SK-N-SH (cell line): ENCODE measurements at regions not wholly inside any gene's neighbourhood (a gene's known extent, or its start where the extent isn't known, plus 50 kb on each side); places are given as distances from the start of the nearest gene placed in this dataset.

ENCODE experiments used
- CTCF ChIA-PET: fragments of 300-600, 350-600 bp; formaldehyde crosslinking; extraction: SDS; loops from one replicate; lab custom pipeline; 2021; lab: Yijun Ruan, JAX
- POLR2A ChIA-PET: fragments of 350-600 bp; sonication (Branson Sonifier 250); formaldehyde crosslinking; extraction: SDS; loops from one replicate; lab custom pipeline; 2020; ENCODE audit warnings: antibody characterized with exemption, inconsistent platforms; lab: Yijun Ruan, JAX
- DNase-seq: peaks from one replicate; pipeline ENCODE4 v3.0.0; 2012
- H2AFZ ChIP-seq: fragments of 200-600 bp; sonication (generic); 2 replicates; pipeline ENCODE4 v1.8.1; 2016; ENCODE audit warnings: antibody characterized with exemption, mild to moderate bottlenecking, low read depth
- H3F3A ChIP-seq: fragments of 200-600 bp; sonication (generic); replicated peaks from 2 replicates; pipeline ENCODE3; 2016; ENCODE audit warnings: antibody characterized with exemption, mild to moderate bottlenecking; ENCODE audit not compliant: insufficient read depth
- H3K27ac ChIP-seq, 2 experiments: fragments of 200-500 bp in 1 of 2; fragments of 200-600 bp in 1 of 2; sonication (Bioruptor generic) in 1 of 2; sonication (generic), shearing (Covaris generic) in 1 of 2; 2 replicates each; pipeline versions ENCODE4 v1.5.1 to v1.6.1; 2014 to 2016; ENCODE audit warnings: low read depth in 2 of 2, inconsistent platforms in 1 of 2, low read length in 1 of 2, mild to moderate bottlenecking in 1 of 2, mixed read lengths in 1 of 2
- H3K27me3 ChIP-seq: fragments of 200-600 bp; sonication (generic), shearing (Covaris generic); 2 replicates; pipeline ENCODE4 v1.6.1; 2016; ENCODE audit warnings: mixed run types; ENCODE audit not compliant: insufficient read depth
- H3K36me3 ChIP-seq, 2 experiments: fragments of 200-500 bp in 1 of 2; fragments of 200-600 bp in 1 of 2; sonication (Bioruptor generic) in 1 of 2; sonication (generic) in 1 of 2; replicated peaks in 1 of 2; 2 replicates each; pipeline versions ENCODE3 to v1.5.1; 2014 to 2016; ENCODE audit warnings: low read length in 1 of 2, mild to moderate bottlenecking in 1 of 2; ENCODE audit not compliant: insufficient read depth in 2 of 2, control insufficient read depth in 1 of 2
- H3K4me1 ChIP-seq, 2 experiments: fragments of 200-500 bp in 1 of 2; fragments of 200-600 bp in 1 of 2; sonication (Bioruptor generic) in 1 of 2; sonication (generic), shearing (Covaris generic) in 1 of 2; 2 replicates each; pipeline versions ENCODE4 v1.5.1 to v1.6.1; 2014 to 2016; ENCODE audit warnings: low read depth in 1 of 2, low read length in 1 of 2, mixed run types in 1 of 2; ENCODE audit not compliant: insufficient read depth in 2 of 2, control insufficient read depth in 1 of 2
- H3K4me2 ChIP-seq: fragments of 200-600 bp; sonication (generic), shearing (Covaris generic); 2 replicates; pipeline ENCODE4 v1.6.1; 2017; ENCODE audit warnings: mixed run types
- H3K4me3 ChIP-seq, 2 experiments: fragments of 200-500 bp in 1 of 2; fragments of 200-600 bp in 1 of 2; sonication (Bioruptor generic) in 1 of 2; sonication (generic), shearing (Covaris generic) in 1 of 2; 2 replicates each; pipeline versions ENCODE4 v1.5.1 to v1.8.1; 2014 to 2016; ENCODE audit warnings: low read depth in 2 of 2, inconsistent platforms in 1 of 2, low read length in 1 of 2, mild to moderate bottlenecking in 1 of 2, mixed read lengths in 1 of 2, moderate library complexity in 1 of 2
- H3K79me2 ChIP-seq: fragments of 200-600 bp; sonication (generic); 2 replicates; pipeline ENCODE4 v1.8.1; 2017; ENCODE audit warnings: mild to moderate bottlenecking; ENCODE audit not compliant: insufficient read depth
- H3K9ac ChIP-seq: fragments of 200-600 bp; sonication (generic); 2 replicates; pipeline ENCODE4 v1.6.1; 2017; ENCODE audit warnings: mixed run types
- H3K9me2 ChIP-seq: fragments of 200-600 bp; sonication (generic); 2 replicates; pipeline ENCODE4 v1.6.1; 2017; ENCODE audit warnings: mixed run types
- H3K9me3 ChIP-seq: fragments of 200-600 bp; sonication (generic); 2 replicates; pipeline ENCODE4 v1.6.1; 2017; ENCODE audit warnings: mixed run types, mild to moderate bottlenecking, moderate library complexity
- H4K20me1 ChIP-seq: fragments of 200-600 bp; sonication (generic); 2 replicates; pipeline ENCODE4 v1.6.1; 2017; ENCODE audit warnings: mild to moderate bottlenecking, mixed run types; ENCODE audit not compliant: insufficient read depth
- EP300 ChIP-seq, 2 experiments: IDR thresholded peaks; 2 replicates each; pipeline versions ENCODE4 v1.4.0 to v1.6.1; 2012; ENCODE audit warnings: borderline replicate concordance in 1 of 2, low read depth in 1 of 2, low read length in 1 of 2
- FOSL2 ChIP-seq: IDR thresholded peaks from 2 replicates; pipeline ENCODE4 v1.4.0; 2012; ENCODE audit warnings: low read depth, mild to moderate bottlenecking, moderate library complexity, borderline replicate concordance
- GABPA ChIP-seq: IDR thresholded peaks from 2 replicates; pipeline ENCODE4 v1.4.0; 2012; ENCODE audit warnings: low read depth, mild to moderate bottlenecking
- GATA2 ChIP-seq: sonication (generic); formaldehyde crosslinking; IDR thresholded peaks from 2 replicates; pipeline ENCODE4 v1.5.0; 2020; ENCODE audit warnings: mild to moderate bottlenecking, missing genetic modification reagents
- MEF2A ChIP-seq: IDR thresholded peaks from 2 replicates; pipeline ENCODE4 v1.4.0; 2012; ENCODE audit warnings: low read depth, borderline replicate concordance
- MXI1 ChIP-seq: IDR thresholded peaks from 2 replicates; pipeline ENCODE4 v1.6.1; 2012; ENCODE audit warnings: mild to moderate bottlenecking, low read depth, low read length, improper control_type of control experiment
- RAD21 ChIP-seq: IDR thresholded peaks from 2 replicates; pipeline ENCODE4 v1.6.1; 2012; ENCODE audit warnings: mild to moderate bottlenecking, low read length
- RCOR1 ChIP-seq: fragments of 150-350 bp; IDR thresholded peaks from 2 replicates; pipeline ENCODE4 v1.6.1; 2017; ENCODE audit warnings: antibody characterized with exemption, low read length
- RXRA ChIP-seq: IDR thresholded peaks from 2 replicates; pipeline ENCODE4 v1.4.0; 2012; ENCODE audit warnings: low read depth, mild to moderate bottlenecking, borderline replicate concordance
- SIN3A ChIP-seq: IDR thresholded peaks from 2 replicates; pipeline ENCODE4 v1.6.1; 2012; ENCODE audit warnings: low read depth, mild to moderate bottlenecking, low read length, moderate library complexity, borderline replicate concordance
- SMC3 ChIP-seq: IDR thresholded peaks from 2 replicates; pipeline ENCODE4 v1.6.1; 2012; ENCODE audit warnings: low read depth, low read length, improper control_type of control experiment
- TCF12 ChIP-seq: IDR thresholded peaks from 2 replicates; pipeline ENCODE4 v1.4.0; 2012
- WGBS: methylation state at CpG from one replicate; pipeline ENCODE4 v1.1.6; 2017; ENCODE audit warnings: low lambda C conversion rate; 5-methylcytosine and 5-hydroxymethylcytosine counted together
- TF ChIP-seq, protein P1 (sequence below): IDR thresholded peaks from 2 replicates; pipeline ENCODE4 v1.4.0; 2012; ENCODE audit warnings: low read depth, borderline replicate concordance
- TF ChIP-seq, protein P2 (sequence below): IDR thresholded peaks from 2 replicates; pipeline ENCODE4 v1.4.0; 2012; ENCODE audit warnings: low read depth

DNA sequence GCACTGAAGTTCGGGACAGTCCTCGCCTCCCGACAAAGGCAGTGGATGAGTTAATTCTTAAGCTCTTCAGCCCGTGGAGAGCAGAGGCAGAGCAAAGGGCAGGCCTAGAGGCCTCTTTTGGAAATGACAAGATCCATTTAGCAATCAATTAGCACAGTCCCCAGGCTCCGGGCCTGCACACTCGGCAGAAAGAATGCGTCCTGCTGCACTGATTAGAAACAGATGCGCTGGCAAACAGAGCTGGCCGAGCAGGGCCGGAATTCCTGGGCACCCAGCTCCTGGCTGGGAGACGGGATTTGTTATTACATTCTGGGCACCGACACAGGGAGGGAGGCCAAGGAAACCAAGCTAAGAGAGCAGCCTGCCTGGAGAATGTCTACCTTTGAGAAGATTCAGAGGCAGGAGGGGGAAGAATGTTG, 162.9 kb downstream of the COPRS start (continued):
- TF ChIP-seq FOSL2 (peak; percentile 50), TCF12 (peak; percentile 100), RAD21 (peak; percentile 49), EP300 (IDR thresholded peaks at IDR 0.05; ENCODE audit: borderline replicate concordance in 1 of 2, low read depth in 1 of 2, low read length in 1 of 2) (peak; percentile 96 to 100), RXRA (peak; percentile 85), RCOR1 (peak; percentile 100), GATA2 (CRISPR knock-in tag) (peak; percentile 78), SMC3 (peak; percentile 47), MXI1 (peak; percentile 37; the same call in 1 of the 2 replicates), SIN3A (no peak), GABPA (peak; percentile 37; the same call in 1 of the 2 replicates), MEF2A (peak; percentile 84; the same call in 1 of the 2 replicates)

DNA sequence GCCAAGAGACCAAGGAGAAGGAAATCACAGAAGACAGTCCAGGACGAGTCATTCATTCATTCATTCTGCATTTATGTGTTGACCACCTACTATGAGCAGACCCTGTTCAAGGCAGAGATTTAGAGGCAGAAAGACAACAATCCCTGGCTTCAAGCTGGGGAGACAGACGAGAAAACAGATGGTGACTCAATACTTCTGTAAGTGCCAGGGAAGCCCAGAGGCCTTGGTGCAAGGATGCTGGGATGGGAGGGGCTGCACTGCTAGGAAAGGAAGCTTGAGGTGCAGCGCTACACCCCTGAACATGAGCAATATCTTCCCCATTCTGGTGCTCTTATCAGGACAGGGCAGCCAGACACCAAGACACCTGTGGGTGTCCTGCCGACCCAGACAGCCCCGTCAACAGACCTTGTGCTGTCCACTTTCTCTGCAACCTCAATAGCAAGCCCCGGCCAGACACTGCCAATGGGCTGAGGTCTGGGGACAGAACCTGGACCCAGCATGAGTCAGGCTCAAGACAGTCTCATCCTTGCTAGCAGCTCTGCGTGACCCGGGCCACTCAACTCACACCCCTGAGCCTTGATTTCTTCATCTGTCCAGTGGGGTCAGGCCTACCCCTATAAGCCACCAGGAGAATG, 163.5 kb downstream of the COPRS start:
- no peaks in the 10 kb centered on the region for H4K20me1 ChIP-seq
- H3K9me2 ChIP-seq = no peaks in the 10 kb centered on the region
- H3K4me3 ChIP-seq = no peak overlapping the region
- ChIA-PET POLR2A (no interaction called here), CTCF (interaction anchor here (1.0 to 4.3 kb wide), 10 partner anchors 10 to 147 kb away, joined by 3 to 25 read pairs (median 6); no protein-coding TSS in a partner anchor)
- peaks cover 26% of the 10 kb centered on the region for H3F3A ChIP-seq
- peak overlapping the region; percentile 83 to 84 for H3K27ac ChIP-seq
- no peaks in the 10 kb centered on the region for H3K79me2 ChIP-seq
- no peak for DNase-seq
- WGBS = 59% methylated on average over 5 of the region's 8 CpGs
- no peaks in the 10 kb centered on the region for H3K9me3 ChIP-seq
- peak overlapping the region; percentile 69 for H3K4me2 ChIP-seq
- H3K9ac ChIP-seq = peak overlapping the region; percentile 26; the same call in 1 of the 2 replicates
- no peaks in the 10 kb centered on the region for H3K36me3 ChIP-seq
- TF ChIP-seq MEF2A = no peak
- TF ChIP-seq, protein P1, sequence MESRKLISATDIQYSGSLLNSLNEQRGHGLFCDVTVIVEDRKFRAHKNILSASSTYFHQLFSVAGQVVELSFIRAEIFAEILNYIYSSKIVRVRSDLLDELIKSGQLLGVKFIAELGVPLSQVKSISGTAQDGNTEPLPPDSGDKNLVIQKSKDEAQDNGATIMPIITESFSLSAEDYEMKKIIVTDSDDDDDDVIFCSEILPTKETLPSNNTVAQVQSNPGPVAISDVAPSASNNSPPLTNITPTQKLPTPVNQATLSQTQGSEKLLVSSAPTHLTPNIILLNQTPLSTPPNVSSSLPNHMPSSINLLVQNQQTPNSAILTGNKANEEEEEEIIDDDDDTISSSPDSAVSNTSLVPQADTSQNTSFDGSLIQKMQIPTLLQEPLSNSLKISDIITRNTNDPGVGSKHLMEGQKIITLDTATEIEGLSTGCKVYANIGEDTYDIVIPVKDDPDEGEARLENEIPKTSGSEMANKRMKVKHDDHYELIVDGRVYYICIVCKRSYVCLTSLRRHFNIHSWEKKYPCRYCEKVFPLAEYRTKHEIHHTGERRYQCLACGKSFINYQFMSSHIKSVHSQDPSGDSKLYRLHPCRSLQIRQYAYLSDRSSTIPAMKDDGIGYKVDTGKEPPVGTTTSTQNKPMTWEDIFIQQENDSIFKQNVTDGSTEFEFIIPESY = no peak
- TF ChIP-seq, protein P2, sequence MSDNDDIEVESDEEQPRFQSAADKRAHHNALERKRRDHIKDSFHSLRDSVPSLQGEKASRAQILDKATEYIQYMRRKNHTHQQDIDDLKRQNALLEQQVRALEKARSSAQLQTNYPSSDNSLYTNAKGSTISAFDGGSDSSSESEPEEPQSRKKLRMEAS = peak; percentile 26; the same call in 1 of the 2 replicates
- H2AFZ ChIP-seq = peak overlapping the region; percentile 69; the same call in 1 of the 2 replicates
- peaks cover 23 to 24% of the 10 kb centered on the region in 2 experiments for H3K4me1 ChIP-seq
- H3K27me3 ChIP-seq = no peaks in the 10 kb centered on the region
